Subcutaneous abdominal adipose tissue (tissue), 5 donors: ENCODE measurements at regions not wholly inside any gene's neighbourhood (a gene's known extent, or its start where the extent isn't known, plus 50 kb on each side); places are given as distances from the start of the nearest gene placed in this dataset.

Experiments used
- H3K27ac ChIP-seq: one replicate; pipeline ENCODE4 v1.7.0; 2013; ENCODE audit warnings: low read depth, mild to moderate bottlenecking, inconsistent platforms, low read length, moderate library complexity
- H3K27me3 ChIP-seq, 5 donors: one replicate each; pipeline ENCODE4 v1.7.0; 2013; ENCODE audit warnings: low read length in 5 of 5, inconsistent platforms in 1 of 5; ENCODE audit not compliant: control insufficient read depth in 5 of 5, insufficient read depth in 4 of 5
- H3K36me3 ChIP-seq, 5 donors: one replicate each; pipeline ENCODE4 v1.7.0; 2013; ENCODE audit warnings: low read length in 5 of 5; ENCODE audit not compliant: control insufficient read depth in 5 of 5, insufficient read depth in 5 of 5
- H3K4me1 ChIP-seq, 5 donors: one replicate each; pipeline ENCODE4 v1.7.0; 2013; ENCODE audit warnings: low read length in 5 of 5, mild to moderate bottlenecking in 3 of 5, moderate library complexity in 1 of 5; ENCODE audit not compliant: control insufficient read depth in 5 of 5, insufficient read depth in 5 of 5
- H3K4me3 ChIP-seq, 5 donors: one replicate each; pipeline ENCODE4 v1.7.0; 2013; ENCODE audit warnings: low read length in 5 of 5, low read depth in 1 of 5
- H3K9ac ChIP-seq, 5 donors: one replicate each; pipeline ENCODE4 v1.7.0; 2013; ENCODE audit warnings: low read length in 5 of 5, mild to moderate bottlenecking in 4 of 5, moderate library complexity in 3 of 5
- H3K9me3 ChIP-seq, 5 donors: one replicate each; pipeline ENCODE4 v1.7.0; 2013; ENCODE audit warnings: low read length in 5 of 5; ENCODE audit not compliant: control insufficient read depth in 5 of 5
- donor health status: healthy.
- donor health status: healthy.
- donor health status: healthy.
- donor health status: healthy.
- donor health status: healthy.

- H3K9ac ChIP-seq, result no peak overlapping the region
- H3K27me3 ChIP-seq, result no peaks in the 10 kb centered on the region
- H3K4me3 ChIP-seq, result peak overlapping the region in 1 of 5 donors; percentile 5
- peaks cover 11 to 22% (median 17%) of the 10 kb centered on the region in 5 donors for H3K9me3 ChIP-seq
- no peaks in the 10 kb centered on the region for H3K4me1 ChIP-seq
- H3K36me3 ChIP-seq, result no peaks in the 10 kb centered on the region
- no peak overlapping the region for H3K27ac ChIP-seq
Observed at GRCh38 chr11:11056749-11057471, 199.1 kb upstream of the ZBED5 start.

DNA sequence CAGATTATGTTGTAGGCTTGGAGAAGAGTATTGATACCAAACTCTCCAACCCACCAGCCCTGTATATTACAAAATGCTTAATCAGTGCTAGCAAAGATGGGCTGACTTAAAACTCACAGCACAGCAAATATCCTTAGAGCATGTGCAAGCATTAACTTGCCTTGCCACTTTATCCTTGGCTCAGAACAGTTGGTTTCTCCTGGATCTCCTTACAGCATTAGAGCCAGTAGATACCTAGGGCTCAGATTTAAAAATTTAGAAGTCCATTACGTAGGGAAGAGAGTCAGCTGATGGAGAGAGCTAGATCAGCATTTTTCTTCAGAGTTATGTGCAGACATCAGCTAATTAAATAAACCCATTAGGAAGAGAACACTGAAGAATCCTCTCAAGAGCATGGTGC, 198.5 kb upstream of the ZBED5 start:
- Histone ChIP-seq H3K9ac (no peak overlapping the region), H3K27me3 (no peaks in the 10 kb centered on the region), H3K4me3 (no peak overlapping the region), H3K36me3 (no peaks in the 10 kb centered on the region), H3K9me3 (peaks cover 11 to 22% (median 17%) of the 10 kb centered on the region in 5 donors), H3K4me1 (no peaks in the 10 kb centered on the region), H3K27ac (no peak overlapping the region)

DNA sequence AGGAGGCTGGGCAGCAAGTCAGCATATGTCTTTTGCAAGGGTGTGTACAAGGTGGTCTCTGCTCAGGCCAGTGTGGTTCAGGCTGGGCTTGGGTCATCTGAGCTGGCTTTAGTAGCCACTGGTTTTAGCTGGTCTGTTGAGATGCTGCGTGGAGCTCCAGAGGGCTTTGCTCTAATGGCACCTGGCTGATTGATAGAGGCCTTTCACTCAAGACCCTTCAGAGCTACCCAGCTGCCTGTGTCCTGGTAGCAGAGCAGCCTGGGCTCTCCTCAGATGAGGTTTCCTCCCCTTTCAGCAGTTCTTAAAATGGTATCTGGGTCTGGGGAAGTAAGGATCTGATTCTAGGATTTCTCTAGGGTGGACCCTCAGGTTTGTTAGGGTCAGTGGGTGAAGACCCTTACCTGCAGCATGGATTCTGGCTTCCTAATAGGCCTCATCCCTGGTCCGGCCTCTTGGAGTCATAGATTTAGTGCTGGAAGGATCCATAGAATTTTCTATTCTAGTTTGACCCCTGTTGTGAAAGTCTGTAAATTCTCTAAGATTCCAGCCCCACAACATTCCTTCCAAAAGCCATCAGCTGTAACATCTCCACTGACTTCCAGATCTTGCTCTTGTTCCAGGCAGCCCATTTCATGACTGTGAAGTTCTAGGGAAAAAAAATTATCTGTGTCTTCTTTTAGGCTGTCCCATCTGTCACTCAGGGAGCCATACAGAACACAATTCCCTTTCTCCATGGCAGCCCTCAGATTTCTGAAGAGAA, 190.2 kb upstream of the ZBED5 start:
- Histone ChIP-seq H3K4me1 (no peaks in the 10 kb centered on the region), H3K36me3 (no peaks in the 10 kb centered on the region), H3K27me3 (peaks cover 0 to 3% (median 0%) of the 10 kb centered on the region in 5 donors), H3K9ac (no peak overlapping the region), H3K4me3 (no peak overlapping the region), H3K9me3 (peaks cover 0 to 4% (median 0%) of the 10 kb centered on the region in 5 donors), H3K27ac (no peak overlapping the region)

DNA sequence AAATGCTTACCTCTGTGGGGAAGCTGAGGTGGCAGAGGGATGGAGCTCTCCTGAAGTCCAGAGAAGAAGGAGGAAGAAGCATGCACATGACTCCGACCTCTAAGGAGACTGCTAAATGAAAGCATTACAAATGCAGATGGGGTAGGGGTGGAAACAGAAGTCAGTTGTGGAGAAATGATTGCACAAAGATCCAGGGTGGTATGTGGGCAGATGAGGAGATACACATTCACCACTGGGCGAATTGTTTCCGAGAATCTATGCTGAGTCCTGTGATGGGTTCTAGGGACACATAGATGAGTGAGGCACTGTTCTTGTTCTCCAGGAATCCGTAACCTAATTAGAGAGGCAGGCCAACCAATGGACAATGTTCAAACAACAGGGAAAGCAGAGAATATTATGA, 188.9 kb upstream of the ZBED5 start:
- Histone ChIP-seq H3K4me3 (no peak overlapping the region), H3K9ac (no peak overlapping the region), H3K36me3 (no peaks in the 10 kb centered on the region), H3K27me3 (peaks cover 0 to 3% (median 0%) of the 10 kb centered on the region in 5 donors), H3K9me3 (peaks cover 0 to 4% (median 0%) of the 10 kb centered on the region in 5 donors), H3K4me1 (no peaks in the 10 kb centered on the region), H3K27ac (no peak overlapping the region)

DNA sequence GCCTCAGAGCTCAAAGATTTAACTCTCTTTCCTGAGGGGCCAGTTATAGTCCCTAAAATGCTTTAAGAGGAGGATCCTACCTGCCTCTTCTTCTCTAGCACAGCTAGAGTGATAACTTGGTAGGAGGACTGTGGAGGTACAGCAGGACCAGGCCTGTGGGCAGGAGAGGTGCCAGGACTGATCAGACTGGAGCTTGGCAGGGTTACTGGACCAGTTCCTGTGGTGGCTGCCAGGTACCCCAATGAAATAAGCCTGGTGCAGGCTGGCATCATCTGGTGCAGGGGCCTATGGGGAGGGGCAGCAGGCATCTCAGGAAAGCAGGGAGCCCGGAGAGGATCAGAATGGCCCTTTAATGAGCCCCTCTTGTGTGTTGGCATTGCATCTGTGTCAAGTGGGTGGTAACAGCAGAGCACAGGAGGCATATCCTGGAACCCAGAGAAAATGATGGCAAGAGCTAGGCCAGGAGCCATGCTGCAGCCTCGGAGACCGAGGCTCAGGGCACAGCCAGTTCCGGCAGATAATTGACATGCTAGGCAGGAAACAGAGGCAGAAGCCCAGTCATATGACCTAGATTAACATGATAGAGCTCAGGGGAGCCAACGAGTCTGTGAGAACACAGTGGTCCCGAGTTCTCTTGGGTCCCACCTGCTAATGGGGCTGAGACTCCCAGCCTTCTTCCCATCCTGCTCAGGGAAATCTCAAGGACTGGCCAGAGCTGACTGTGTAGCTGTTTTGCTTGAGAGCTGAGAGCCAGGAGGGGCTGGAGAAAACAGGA, 187.5 kb upstream of the ZBED5 start:
- H3K9me3 ChIP-seq, result peaks cover 0 to 2% (median 0%) of the 10 kb centered on the region in 5 donors
- no peak overlapping the region for H3K4me3 ChIP-seq
- H3K4me1 ChIP-seq, result no peaks in the 10 kb centered on the region
- peaks cover 0 to 3% (median 0%) of the 10 kb centered on the region in 5 donors for H3K27me3 ChIP-seq
- H3K27ac ChIP-seq, result no peak overlapping the region
- H3K9ac ChIP-seq, result no peak overlapping the region
- H3K36me3 ChIP-seq, result no peaks in the 10 kb centered on the region

DNA sequence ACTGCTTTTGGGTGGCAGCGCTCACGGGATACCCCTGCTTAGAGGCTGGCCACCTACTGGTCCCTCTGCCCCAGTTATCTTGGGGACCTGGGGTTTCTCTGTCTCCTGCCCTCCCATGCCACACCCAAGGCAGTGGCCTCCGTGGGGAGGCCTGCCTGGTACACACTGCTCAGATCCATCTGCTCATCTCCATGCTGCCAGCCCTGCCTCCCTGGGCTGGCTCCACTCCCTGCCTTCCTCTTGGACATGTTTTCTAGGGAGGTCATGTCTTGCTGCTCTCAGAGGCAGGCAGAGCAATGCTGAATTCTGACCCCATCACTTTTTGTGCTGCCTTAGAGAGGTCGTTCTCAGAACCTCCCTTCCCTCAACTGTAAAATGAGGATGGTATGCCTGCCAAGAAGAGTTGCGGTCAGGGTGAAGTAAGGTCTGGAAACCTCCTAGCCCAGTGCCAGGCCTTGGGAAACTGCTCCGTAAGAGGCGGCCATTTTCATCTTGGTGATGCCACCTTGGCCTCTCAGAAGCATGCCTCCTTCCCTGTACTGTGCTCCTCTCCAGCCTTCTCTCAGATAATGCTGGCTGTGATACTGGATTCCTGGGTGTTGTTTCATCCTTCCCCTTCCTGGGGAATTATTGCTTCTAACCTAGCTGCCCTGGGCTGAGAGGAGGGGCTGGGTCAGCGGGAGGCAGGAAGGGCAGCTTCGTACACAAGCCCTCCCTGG, 186.4 kb upstream of the ZBED5 start:
- H3K27ac ChIP-seq, result no peak overlapping the region
- H3K9ac ChIP-seq, result no peak overlapping the region
- H3K4me3 ChIP-seq, result no peak overlapping the region
- H3K9me3 ChIP-seq, result no peaks in the 10 kb centered on the region
- no peaks in the 10 kb centered on the region for H3K4me1 ChIP-seq
- H3K27me3 ChIP-seq, result peaks cover 0 to 3% (median 0%) of the 10 kb centered on the region in 5 donors
- H3K36me3 ChIP-seq, result no peaks in the 10 kb centered on the region

DNA sequence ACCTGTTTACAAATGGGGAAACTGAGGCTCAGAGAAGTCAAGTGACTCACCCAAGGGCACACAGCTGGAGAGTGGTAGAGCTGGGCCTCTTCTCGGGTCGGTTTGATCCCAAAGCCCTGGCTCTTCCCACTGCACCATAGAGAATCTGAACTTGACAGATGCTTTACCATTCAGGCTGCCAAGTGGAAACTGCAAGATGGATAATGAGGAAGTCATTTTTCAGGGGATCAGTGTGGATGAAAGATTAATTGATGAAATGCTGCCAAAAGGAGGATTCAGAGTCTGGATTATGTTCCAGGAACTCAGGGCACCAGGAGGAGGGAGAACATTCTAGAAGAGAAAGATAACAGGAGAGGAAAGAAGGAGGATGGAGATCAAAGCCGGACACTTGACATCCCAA, 185.9 kb upstream of the ZBED5 start:
- H3K4me3 ChIP-seq, result no peak overlapping the region
- H3K36me3 ChIP-seq, result no peaks in the 10 kb centered on the region
- H3K4me1 ChIP-seq, result no peaks in the 10 kb centered on the region
- H3K27ac ChIP-seq, result no peak overlapping the region
- H3K9ac ChIP-seq, result no peak overlapping the region
- H3K9me3 ChIP-seq, result no peaks in the 10 kb centered on the region
- peaks cover 0 to 3% (median 0%) of the 10 kb centered on the region in 5 donors for H3K27me3 ChIP-seq

DNA sequence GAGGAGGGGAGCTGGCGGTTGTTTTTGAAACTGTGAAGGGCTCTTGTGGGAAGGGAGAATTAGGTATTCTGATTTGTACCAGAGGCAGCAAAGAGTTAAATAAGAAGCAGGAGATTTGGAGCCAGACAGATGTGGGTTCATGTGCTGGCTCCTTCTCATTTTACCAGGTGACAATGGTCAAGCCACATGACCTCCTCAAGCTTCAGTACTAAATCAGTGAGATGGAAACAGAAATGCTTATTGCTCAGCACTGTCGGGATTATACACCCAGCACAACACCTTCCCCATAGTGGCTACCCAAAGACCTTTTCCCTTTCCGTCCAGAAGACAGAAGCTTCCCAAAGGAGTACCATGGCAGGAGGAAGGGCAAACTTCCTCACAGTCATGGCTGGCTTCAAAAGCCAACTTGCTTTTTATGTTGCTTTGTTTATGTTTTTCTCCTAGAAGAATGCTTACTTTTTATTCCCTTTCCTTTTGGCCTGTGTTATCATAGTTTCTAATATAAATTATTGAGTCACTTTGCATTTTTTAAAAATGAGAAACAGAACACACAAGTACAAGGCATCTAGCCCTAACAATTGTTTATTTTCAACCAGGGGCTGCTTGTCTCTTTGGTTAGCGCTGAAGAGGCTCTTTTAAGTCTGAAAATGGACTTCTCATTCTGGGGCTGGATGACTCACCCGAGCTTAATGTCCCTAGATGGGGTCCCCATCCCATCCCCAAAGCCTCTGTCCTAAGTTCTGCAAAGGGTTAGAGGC, 181.5 kb upstream of the ZBED5 start:
- H3K36me3 ChIP-seq, result no peaks in the 10 kb centered on the region
- no peak overlapping the region for H3K9ac ChIP-seq
- no peaks in the 10 kb centered on the region for H3K27me3 ChIP-seq
- no peaks in the 10 kb centered on the region for H3K9me3 ChIP-seq
- no peaks in the 10 kb centered on the region for H3K4me1 ChIP-seq
- no peak overlapping the region for H3K4me3 ChIP-seq
- no peak overlapping the region for H3K27ac ChIP-seq

DNA sequence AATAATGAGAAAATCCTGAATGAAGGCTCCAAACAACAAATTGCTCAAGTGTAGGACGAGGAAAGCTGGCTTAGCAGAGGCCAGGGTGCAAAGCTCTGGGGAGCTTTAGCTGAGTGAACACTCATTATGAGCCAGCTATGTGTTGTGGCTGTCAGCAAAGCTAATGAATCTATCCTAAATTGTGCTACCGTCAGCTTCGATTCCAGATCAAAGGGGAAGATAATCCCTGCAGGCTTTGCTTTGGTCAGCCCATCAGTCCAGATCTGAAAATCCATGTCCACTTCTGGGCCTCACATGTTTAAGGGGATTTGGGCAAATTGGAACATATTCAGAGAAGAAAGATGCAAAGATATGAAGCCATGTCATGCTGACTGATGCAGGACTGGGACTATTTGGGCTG, 180.9 kb upstream of the ZBED5 start:
- Histone ChIP-seq H3K27me3 (no peaks in the 10 kb centered on the region), H3K9me3 (no peaks in the 10 kb centered on the region), H3K36me3 (no peaks in the 10 kb centered on the region), H3K4me1 (no peaks in the 10 kb centered on the region), H3K4me3 (no peak overlapping the region), H3K9ac (no peak overlapping the region), H3K27ac (no peak overlapping the region)
